ENCODE measurements at regions not wholly inside any gene's neighbourhood (a gene's known extent, or its start where the extent isn't known, plus 50 kb on each side); places are given as distances from the start of the nearest gene placed in this dataset.

GRCh38 chr13:63090524-63090923 lies 1674.9 kb upstream of the PCDH20 start:
- TF ChIP-seq JUND (IDR thresholded peaks at IDR 0.05) (no peak), RAD21 (IDR thresholded peaks at IDR 0.05) (no peak), EGR1 (IDR thresholded peaks at IDR 0.05; ENCODE audit: low read depth in 2 of 2) (no peak), REST (IDR thresholded peaks at IDR 0.05) (no peak), TAF1 (conservative IDR thresholded peaks at IDR 0.05) (no peak), FOXA2 (IDR thresholded peaks at IDR 0.05) (no peak), FOXA1 (IDR thresholded peaks at IDR 0.05) (no peak), GABPA (IDR thresholded peaks at IDR 0.05 in 1 of 2, conservative IDR thresholded peaks at IDR 0.05 in 1 of 2) (no peak), SP1 (IDR thresholded peaks at IDR 0.05) (no peak), YY1 (IDR thresholded peaks at IDR 0.05) (no peak), HNF4G (IDR thresholded peaks at IDR 0.05) (no peak)
- TF ChIP-seq, protein P1, sequence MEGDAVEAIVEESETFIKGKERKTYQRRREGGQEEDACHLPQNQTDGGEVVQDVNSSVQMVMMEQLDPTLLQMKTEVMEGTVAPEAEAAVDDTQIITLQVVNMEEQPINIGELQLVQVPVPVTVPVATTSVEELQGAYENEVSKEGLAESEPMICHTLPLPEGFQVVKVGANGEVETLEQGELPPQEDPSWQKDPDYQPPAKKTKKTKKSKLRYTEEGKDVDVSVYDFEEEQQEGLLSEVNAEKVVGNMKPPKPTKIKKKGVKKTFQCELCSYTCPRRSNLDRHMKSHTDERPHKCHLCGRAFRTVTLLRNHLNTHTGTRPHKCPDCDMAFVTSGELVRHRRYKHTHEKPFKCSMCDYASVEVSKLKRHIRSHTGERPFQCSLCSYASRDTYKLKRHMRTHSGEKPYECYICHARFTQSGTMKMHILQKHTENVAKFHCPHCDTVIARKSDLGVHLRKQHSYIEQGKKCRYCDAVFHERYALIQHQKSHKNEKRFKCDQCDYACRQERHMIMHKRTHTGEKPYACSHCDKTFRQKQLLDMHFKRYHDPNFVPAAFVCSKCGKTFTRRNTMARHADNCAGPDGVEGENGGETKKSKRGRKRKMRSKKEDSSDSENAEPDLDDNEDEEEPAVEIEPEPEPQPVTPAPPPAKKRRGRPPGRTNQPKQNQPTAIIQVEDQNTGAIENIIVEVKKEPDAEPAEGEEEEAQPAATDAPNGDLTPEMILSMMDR (IDR thresholded peaks at IDR 0.05; ENCODE audit: low read depth, low read length, missing input control), result no peak
- TF ChIP-seq, protein P2, sequence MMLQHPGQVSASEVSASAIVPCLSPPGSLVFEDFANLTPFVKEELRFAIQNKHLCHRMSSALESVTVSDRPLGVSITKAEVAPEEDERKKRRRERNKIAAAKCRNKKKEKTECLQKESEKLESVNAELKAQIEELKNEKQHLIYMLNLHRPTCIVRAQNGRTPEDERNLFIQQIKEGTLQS (IDR thresholded peaks at IDR 0.05), result no peak
- TF ChIP-seq, protein P3, sequence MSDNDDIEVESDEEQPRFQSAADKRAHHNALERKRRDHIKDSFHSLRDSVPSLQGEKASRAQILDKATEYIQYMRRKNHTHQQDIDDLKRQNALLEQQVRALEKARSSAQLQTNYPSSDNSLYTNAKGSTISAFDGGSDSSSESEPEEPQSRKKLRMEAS (IDR thresholded peaks at IDR 0.05), result no peak

Data from liver (tissue), 3 donors.